Mononuclear cell (primary cell): ENCODE measurements at regions not wholly inside any gene's neighbourhood (a gene's known extent, or its start where the extent isn't known, plus 50 kb on each side); places are given as distances from the start of the nearest gene placed in this dataset.

Source experiments
- H3K27me3 ChIP-seq: 2 replicates; pipeline ENCODE4 v1.6.0; 2011; ENCODE audit warnings: low read length, control low read depth; ENCODE audit not compliant: insufficient read depth
- H3K4me1 ChIP-seq: 2 replicates; pipeline ENCODE4 v1.5.1; 2011; ENCODE audit warnings: mild to moderate bottlenecking, low read length, control low read depth; ENCODE audit not compliant: insufficient read depth
- H3K4me3 ChIP-seq: 2 replicates; pipeline ENCODE4 v1.5.1; 2011; ENCODE audit warnings: mild to moderate bottlenecking, low read length, moderate library complexity
- H3K9me3 ChIP-seq: 2 replicates; pipeline ENCODE4 v1.5.1; 2011; ENCODE audit warnings: low read depth, mild to moderate bottlenecking, control low read depth, low read length

DNA sequence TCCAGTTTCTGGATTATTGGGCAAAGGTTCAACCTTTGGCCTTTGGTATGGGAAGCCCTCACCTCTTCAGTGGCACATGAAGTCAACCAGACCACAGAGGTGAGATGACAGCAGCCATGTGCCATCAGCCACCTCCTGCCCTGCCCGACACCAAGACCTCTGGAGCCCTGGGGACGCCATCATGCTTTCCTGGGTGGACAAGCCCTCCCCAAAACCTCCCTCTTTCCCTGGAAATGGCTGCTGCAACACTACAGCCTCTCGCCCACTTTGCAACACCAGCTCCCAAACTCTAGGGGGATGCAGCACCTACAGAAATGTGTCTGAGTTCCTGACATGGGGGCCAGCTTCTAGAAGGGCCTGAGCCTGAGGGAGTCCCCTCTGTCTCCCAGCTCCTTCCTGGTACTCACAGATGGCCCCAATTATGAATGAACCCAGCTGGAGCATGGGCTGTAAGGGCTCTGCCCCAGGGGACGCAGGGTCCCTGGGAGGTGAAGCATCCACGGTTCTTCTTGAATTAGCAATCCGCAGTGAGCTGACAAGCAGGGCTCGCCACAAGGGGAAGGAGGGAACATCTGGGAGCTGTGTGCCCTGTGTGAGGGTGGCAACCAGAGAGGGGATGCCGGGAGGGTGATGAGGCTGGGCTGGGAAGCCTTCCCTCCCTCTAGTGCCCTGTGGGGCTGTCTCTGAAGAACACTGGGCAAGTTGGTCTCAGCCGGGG, 268.5 kb upstream of the HDAC4 start:
- H3K4me1 ChIP-seq, result no peaks in the 10 kb centered on the region
- no peaks in the 10 kb centered on the region for H3K27me3 ChIP-seq
- no peak overlapping the region for H3K4me3 ChIP-seq
- no peaks in the 10 kb centered on the region for H3K9me3 ChIP-seq

DNA sequence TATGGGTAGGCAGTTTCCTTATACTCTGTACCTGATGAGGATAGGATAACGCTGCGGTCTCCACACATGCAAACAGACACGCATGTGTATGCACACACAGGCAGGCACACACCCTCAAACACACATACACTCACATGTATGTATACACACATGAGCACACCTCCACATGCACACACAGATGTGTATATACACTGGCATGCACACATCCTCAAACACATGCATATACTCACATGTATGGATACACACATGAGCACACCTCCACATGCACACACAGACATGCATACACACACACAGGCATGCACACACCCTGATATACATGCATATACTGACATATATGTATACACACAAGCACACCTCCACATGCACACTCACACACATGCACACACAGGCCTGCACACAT, 267.8 kb upstream of the HDAC4 start:
- no peak overlapping the region for H3K4me3 ChIP-seq
- H3K9me3 ChIP-seq, result no peaks in the 10 kb centered on the region
- no peaks in the 10 kb centered on the region for H3K27me3 ChIP-seq
- no peaks in the 10 kb centered on the region for H3K4me1 ChIP-seq

DNA sequence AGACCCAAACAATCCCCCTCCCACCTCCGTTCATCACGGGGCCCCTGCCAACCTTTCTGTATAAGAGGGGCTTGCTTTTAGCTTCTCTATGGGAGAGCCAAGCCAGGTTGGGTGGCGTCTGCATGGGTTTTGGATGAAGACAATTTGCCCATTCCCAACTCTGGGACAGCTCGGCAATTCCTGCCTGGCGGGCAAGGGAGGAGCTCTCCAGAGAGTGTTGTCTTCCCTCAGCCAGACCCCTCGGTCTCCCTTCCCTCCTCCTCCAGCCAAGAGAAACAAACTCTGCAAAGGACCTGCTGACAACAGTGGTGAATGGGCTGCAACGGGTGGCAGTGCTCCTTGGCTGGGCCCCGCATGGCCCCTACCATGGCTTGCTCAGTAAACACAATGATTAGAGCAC, 267.2 kb upstream of the HDAC4 start:
- Histone ChIP-seq H3K27me3 (no peaks in the 10 kb centered on the region), H3K4me3 (no peak overlapping the region), H3K9me3 (no peaks in the 10 kb centered on the region), H3K4me1 (no peaks in the 10 kb centered on the region)

DNA sequence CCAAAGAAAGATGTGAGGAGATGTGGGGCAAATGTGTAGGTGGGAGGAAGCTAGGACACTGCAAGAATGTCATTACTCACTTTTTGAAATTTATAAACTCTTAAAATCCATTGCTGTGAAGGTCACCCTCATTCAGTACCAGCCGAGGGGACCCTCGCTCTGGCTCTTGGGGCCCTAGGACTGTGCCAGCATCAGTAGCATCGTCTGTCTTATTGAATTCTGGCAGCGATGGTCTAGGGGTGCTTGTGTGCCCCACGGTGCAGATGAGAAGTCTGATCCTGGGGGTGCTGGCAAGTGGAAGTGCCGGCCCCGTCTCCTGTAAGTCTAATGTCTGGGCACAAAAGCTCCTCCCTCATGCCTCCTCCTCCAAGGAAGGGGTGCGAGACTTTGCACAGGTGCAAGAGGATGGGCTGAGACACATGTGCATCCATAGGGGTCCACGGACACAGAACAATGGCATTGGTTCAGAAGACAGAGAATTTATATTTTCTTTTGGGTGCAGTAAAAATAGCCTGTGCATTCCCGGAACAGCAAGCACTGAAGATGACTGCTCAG, 266.7 kb upstream of the HDAC4 start:
- H3K4me3 ChIP-seq, result no peak overlapping the region
- H3K4me1 ChIP-seq, result no peaks in the 10 kb centered on the region
- no peaks in the 10 kb centered on the region for H3K9me3 ChIP-seq
- H3K27me3 ChIP-seq, result no peaks in the 10 kb centered on the region

DNA sequence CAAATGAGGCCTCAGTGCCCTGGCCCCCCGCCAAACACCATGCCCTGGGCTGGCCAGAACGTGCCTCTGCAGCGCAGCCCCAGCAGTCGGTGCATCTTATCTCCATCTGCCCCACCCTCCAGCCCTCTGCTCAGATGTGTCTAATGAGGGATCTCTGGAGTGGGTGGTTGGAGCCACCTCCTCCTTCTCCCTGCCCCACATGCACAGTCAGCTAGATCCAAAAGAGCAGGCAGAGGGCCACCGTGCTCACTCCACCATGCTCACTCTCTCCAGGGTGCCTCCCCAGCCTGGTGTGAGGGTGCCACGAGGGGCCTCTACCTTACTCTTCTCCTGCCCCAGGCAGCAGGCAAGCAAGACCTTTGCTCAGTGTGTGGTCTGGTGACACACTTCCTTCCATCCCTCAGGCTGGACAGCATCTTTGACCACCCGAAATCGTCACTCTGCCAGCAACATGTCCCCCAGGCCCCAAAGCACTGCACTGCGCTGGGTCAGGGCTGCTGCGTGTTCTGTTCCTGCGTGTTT, 266.1 kb upstream of the HDAC4 start:
- H3K4me3 ChIP-seq, result no peak overlapping the region
- H3K9me3 ChIP-seq, result no peaks in the 10 kb centered on the region
- H3K27me3 ChIP-seq, result no peaks in the 10 kb centered on the region
- H3K4me1 ChIP-seq, result no peaks in the 10 kb centered on the region

DNA sequence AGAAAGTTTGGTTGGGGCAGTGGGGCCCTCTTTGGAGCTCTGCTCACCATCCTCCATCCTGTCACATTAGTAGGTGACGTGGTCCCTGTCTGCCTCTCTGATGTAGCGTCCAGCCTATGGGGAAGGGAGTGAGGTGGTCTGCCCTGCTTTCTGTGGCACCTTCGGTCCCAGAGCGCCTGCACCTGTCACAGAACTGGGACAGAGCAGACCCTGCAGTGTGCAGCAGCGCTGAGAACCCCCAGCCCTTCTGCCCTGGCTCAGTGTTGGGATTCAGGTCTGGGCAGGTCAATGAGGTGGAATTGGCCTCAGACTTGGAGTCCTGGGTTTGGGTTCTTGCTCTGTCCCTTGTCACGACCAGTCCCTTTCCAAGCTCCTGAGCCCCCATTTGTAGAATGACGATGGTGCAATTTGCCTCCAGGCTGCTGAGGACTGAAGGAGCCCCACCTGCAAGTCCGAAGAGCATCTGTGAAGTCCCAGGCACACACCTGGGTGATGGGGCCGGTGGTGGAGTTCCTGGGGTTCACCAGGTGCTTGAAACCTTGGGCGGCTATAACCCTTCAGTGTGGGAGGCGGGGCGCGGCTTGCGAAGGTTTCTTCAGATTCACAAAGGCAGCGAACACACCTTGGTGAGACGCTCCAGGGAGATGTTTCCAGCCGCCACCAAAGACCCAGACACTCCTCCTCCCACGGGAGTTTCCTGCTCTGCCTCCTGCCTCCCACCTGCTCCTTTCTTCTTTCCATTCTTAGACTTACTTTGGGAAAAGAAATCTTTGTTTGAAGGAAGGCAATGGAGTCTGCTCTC, 265.4 kb upstream of the HDAC4 start:
- peaks cover 3% of the 10 kb centered on the region for H3K27me3 ChIP-seq
- H3K4me3 ChIP-seq, result no peak overlapping the region
- H3K4me1 ChIP-seq, result peaks cover 5% of the 10 kb centered on the region
- no peaks in the 10 kb centered on the region for H3K9me3 ChIP-seq

DNA sequence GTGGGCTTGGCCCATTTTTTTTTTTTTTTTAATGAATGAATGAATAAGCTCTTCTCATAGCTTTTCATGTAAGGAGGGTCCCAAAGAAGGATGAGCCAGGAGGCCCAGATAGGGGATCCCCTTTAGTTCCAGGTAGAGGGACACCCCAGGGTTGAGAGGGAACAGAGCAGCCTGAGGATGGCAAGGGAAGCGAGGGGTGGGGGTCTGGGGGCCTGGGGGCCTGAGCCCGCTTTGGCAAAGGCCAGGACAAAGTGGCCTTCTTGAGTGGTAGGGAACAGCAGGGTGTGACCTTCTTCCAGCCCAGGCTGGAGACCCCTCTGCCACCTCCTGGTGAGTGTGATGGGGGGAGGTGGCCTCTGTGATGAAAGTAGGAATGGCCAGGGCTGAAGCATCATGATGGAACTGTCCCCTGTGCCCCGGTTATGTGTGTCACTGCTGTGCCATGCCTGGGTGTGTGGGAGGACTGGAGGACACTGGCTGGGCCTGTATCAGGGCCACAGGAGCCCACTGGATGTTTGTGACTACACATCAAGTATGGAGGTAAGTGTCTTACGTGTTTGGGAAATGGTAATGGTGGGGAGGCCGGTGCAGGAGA, 263.5 kb upstream of the HDAC4 start:
- Histone ChIP-seq H3K4me3 (no peak overlapping the region), H3K27me3 (peaks cover 3% of the 10 kb centered on the region), H3K4me1 (peaks cover 21% of the 10 kb centered on the region), H3K9me3 (no peaks in the 10 kb centered on the region)

DNA sequence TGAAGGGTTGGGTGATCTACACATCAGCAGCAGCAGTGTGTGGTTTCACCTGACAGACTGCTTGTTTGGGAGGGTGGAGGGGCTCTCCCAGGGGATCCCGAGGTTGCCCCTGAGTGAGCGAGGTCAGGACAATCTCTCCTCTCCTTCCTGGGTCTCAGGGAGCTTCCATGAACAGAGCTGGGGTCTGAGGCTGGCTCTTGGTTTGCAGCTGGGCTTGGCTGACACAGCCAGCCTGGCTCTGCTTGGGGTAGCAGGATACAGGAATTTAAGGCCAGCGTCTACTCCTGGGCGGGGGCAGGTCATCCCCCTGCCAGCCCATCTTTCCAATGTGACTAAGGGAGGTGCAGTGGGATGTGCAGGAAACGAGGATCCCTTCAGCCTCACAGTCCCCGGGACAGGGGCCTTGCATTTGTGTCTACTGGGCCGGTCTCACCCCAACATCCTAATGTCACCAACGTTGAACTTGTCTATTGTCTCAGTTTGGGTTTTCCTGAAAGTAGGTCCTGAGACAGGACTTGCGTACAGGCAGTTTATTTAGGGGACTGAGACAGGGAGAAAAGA, 262.6 kb upstream of the HDAC4 start:
- Histone ChIP-seq H3K27me3 (peaks cover 3% of the 10 kb centered on the region), H3K4me3 (no peak overlapping the region), H3K4me1 (peaks cover 21% of the 10 kb centered on the region), H3K9me3 (no peaks in the 10 kb centered on the region)

DNA sequence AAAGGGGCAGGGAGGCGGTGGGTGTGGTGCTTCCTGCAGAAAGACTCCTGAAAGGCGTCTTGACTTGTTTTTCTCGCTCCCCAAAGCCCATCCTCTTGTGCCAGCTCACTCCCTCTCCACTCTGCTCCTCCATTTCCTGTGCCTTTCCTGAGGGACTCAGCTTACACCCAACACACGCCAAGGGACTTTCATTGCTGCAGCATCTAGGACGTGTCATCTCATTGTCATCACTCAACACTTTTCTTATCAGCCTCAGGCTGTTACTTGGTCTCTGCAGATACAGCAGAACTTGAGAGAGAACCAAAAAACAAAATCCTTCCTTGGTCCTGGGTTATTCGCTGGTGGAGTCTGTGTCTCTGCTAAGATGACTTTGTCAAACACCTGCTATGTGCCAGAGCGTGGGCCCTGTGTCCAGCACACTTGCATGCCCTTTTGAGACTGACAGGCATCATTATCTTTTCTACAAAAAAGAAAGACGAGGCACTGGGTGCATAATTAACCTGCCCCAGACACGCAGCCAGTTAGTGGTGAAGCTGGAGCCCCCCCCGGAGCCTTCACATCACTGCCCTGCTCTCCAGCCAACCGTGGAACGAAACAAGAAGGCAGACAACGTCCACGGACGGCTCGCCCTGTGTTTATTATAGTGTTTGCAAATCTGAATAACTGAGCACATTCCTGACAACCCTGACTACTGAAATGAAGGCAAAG, 261.7 kb upstream of the HDAC4 start:
- no peak overlapping the region for H3K4me3 ChIP-seq

DNA sequence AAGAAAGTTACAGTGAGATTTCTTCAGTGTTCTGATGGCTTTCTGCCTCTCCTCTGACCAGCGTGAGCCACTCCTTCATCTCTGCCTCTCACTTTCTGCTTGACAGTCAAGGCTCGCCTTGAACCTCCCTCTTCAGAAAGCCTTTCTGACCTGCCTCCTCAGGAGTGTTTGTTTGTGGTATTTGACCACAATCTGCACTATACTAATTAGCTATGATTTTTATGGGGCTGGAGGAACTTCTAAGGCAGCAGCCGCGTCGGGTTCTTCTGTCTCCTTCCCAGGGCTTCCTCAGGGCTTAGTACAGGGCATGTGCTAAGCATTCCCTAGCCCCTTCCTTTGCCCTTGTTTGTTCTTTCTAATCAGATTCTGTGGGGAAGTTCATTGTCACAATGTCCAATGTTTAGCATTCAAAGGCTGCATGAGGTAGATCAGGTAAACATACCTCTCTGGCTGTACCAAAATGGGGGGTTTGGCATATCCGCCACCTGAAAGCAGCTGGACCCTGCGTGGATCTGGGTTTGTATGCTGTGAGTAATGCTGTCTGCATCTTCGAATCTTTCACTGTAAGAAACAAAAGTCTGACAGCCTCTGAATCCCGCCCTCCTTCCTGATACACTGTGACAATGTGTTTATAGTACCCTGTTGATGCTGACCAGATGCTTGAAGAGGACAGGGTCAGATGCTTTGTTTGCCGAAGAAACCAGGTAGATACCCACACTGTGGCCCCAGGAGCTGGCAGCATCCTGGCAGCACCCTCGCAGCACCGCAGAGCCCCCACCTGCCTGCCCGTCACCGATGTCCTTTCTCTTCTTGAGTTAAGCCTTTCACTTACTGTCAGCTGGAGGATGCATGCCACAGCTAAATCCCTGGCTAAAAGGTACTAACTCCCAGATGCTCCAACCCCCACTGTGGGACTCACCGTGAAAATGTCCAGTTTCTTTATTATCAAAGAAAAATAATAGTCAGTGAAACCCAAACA, 260.8 kb upstream of the HDAC4 start:
- Histone ChIP-seq H3K4me1 (peaks cover 23% of the 10 kb centered on the region), H3K4me3 (no peak overlapping the region), H3K9me3 (no peaks in the 10 kb centered on the region), H3K27me3 (peaks cover 3% of the 10 kb centered on the region)

More for the DNA sequence above, 261.7 kb upstream of the HDAC4 start:
- Histone ChIP-seq H3K4me1 (peaks cover 21% of the 10 kb centered on the region), H3K27me3 (peaks cover 3% of the 10 kb centered on the region), H3K9me3 (no peaks in the 10 kb centered on the region)

DNA sequence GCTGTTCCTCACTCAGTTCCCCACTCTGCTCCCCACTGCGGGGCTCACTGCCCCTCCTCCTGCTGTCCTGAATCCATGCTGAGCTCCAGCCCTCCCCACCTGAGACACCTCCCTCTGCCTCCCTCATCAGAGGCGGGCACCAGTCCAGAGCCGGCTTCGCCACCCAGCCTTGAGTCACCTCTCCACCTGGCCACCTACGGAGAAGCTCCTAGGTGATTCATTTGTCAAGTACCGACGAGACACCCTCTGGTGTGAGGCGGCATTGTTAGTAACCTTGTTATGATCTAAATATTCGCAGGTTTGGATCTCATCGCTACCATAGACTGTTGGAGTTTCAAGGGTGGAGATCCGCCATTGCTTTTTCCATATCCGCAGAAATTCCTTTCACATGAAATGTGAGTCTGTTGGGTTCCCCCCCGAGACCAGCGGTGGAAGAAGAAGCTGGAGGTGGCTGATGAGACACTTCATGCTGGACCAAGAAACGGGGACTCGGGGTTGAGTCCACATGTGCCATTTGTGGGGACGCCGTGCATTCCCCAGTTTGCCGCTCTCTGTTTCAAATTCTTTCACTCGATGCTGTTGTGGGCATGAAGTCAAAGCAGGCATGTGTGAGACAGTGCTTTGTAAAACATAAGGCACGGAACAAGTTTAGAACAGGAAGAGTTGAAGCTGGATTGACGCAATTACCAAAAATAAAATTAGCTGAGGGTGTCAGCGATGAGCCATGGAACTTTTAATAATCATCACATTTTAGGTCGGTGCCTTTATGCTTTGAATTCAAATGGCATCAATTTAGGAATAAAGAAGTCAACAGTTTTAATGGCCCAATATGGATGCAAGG, 259.8 kb upstream of the HDAC4 start:
- Histone ChIP-seq H3K27me3 (peaks cover 3% of the 10 kb centered on the region), H3K4me3 (no peak overlapping the region), H3K9me3 (no peaks in the 10 kb centered on the region), H3K4me1 (peaks cover 28% of the 10 kb centered on the region)

DNA sequence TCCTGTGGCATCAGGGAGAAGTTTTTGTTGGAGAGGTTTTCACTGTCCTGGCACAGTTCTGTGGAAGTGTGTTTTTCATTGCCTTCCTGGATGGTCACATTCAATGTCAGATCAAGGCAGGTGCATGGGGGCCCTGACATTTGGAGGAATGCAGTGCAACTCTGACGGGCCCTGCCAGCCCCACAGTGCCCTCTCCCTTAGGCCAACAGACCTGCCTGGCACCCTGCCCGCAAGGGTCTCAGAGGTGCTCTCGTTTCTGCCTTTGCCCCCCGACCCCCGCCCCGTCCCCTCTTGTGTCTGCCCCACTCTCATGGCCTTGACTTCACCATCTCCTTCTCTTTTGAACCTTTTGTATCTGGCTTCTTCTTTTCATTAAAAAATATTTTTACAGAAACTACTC, 257.2 kb upstream of the HDAC4 start:
- Histone ChIP-seq H3K27me3 (peaks cover 3% of the 10 kb centered on the region), H3K4me3 (no peak overlapping the region), H3K9me3 (no peaks in the 10 kb centered on the region), H3K4me1 (peaks cover 28% of the 10 kb centered on the region)

DNA sequence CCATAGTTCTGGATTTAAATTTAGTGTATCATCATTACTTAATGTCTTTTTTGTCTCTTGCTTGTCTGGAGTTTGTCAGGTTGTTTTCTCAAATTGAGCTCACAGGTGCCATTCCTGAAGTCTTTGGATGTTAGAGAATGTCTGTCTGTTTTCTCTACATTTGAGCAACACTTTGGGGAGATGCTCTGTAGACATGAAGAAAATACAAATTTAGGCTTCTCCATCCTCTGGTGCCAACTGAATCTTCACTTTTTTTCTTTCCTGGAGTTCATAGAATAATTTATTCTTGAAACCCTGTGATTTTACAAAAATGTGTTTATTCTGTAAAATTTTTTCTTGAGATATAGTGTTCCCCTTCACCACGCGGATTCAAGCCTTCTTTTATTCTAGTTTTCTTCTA, 256.4 kb upstream of the HDAC4 start:
- no peak overlapping the region for H3K4me3 ChIP-seq
- H3K27me3 ChIP-seq, result peaks cover 3% of the 10 kb centered on the region
- H3K9me3 ChIP-seq, result no peaks in the 10 kb centered on the region
- peaks cover 28% of the 10 kb centered on the region for H3K4me1 ChIP-seq
